ENCODE measurements at regions not wholly inside any gene's neighbourhood (a gene's known extent, or its start where the extent isn't known, plus 50 kb on each side); places are given as distances from the start of the nearest gene placed in this dataset.

- no TSS peak for BruUV-seq (replicated peaks)
- DNase-seq (ENCODE audit: extremely low read depth in 1 of 4, low spot score in 3 of 4) (peak in 1 of 4 experiments; percentile 1), ATAC-seq (no peak), FAIRE-seq (no peak)
- Histone ChIP-seq H3K4me1 (replicated peaks in 1 of 2; ENCODE audit: control insufficient read depth in 2 of 2, insufficient read depth in 2 of 2, low read length in 2 of 2) (no peaks in the 10 kb centered on the region), H3K9me3 (replicated peaks; ENCODE audit: control insufficient read depth, insufficient read depth, low read depth, low read length) (no peaks in the 10 kb centered on the region; the same call in 1 of the 2 replicates), H3K9me1 (ENCODE audit: control insufficient read depth, insufficient read depth, low read length) (no peaks in the 10 kb centered on the region), H3K9ac (ENCODE audit: insufficient read depth in 1 of 2, low read depth in 2 of 2, low read length in 2 of 2) (no peak overlapping the region), H3K36me3 (ENCODE audit: control insufficient read depth, insufficient read depth, low read length) (no peaks in the 10 kb centered on the region), H3K79me2 (ENCODE audit: control insufficient read depth, insufficient read depth, low read length) (no peaks in the 10 kb centered on the region), H3K27ac (ENCODE audit: extremely low read depth, low read depth, low read length) (no peak overlapping the region), H4K20me1 (replicated peaks; ENCODE audit: control insufficient read depth, insufficient read depth, low read length) (no peaks in the 10 kb centered on the region), H2AFZ (ENCODE audit: low read depth, low read length) (no peak overlapping the region), H3K4me3 (no peak overlapping the region), H3K27me3 (ENCODE audit: control insufficient read depth in 2 of 2, insufficient read depth in 2 of 2, low read length in 2 of 2) (no peaks in the 10 kb centered on the region), H3K4me2 (ENCODE audit: insufficient read depth, low read length) (no peak overlapping the region)
- POLR2A ChIA-PET = no interaction called here
- CTCF ChIA-PET (ENCODE audit: low intra/inter-chr PET ratio) = no interaction called here
- intact Hi-C loops (cut with micrococcal nuclease) = no loop called here
- in situ Hi-C loops (cut with MboI) = no loop called here
- no peak for TF ChIP-seq ARNT (IDR thresholded peaks at IDR 0.05)
- TF ChIP-seq ZNF586 (CRISPR knock-in tag; conservative IDR thresholded peaks at IDR 0.05) = no peak
- TF ChIP-seq SMAD2 (IDR thresholded peaks at IDR 0.05; ENCODE audit: low read depth, low read length) = no peak
- no peak for TF ChIP-seq ETS1 (conservative IDR thresholded peaks at IDR 0.05; ENCODE audit: control insufficient read depth, low read depth, low read length)
- no peak for TF ChIP-seq ZNF644 (tag; IDR thresholded peaks at IDR 0.05; ENCODE audit: low read depth)
- no peak for TF ChIP-seq MBD2 (IDR thresholded peaks at IDR 0.05; ENCODE audit: borderline replicate concordance, low read depth)
- TF ChIP-seq DMBX1 (CRISPR knock-in tag; IDR thresholded peaks at IDR 0.05; ENCODE audit: borderline replicate concordance) = no peak
- no peak for TF ChIP-seq POLR2H (tag; IDR thresholded peaks at IDR 0.05; ENCODE audit: low read depth)
- no peak for TF ChIP-seq THRAP3 (IDR thresholded peaks at IDR 0.05; ENCODE audit: borderline replicate concordance)
- TF ChIP-seq MTA2 (IDR thresholded peaks at IDR 0.05; ENCODE audit: low read depth) = no peak
- no peak for TF ChIP-seq BACH1 (tag; IDR thresholded peaks at IDR 0.05)
- no peak for TF ChIP-seq SIN3B (IDR thresholded peaks at IDR 0.05; ENCODE audit: low read depth)
- no peak for TF ChIP-seq ZNF512 (tag; IDR thresholded peaks at IDR 0.05)
- no peak for TF ChIP-seq ZBTB12 (CRISPR knock-in tag; IDR thresholded peaks at IDR 0.05)
- no peak for TF ChIP-seq ZNF197 (CRISPR knock-in tag; IDR thresholded peaks at IDR 0.05; ENCODE audit: low read depth)
- TF ChIP-seq ZBTB9 (CRISPR knock-in tag; IDR thresholded peaks at IDR 0.05) = no peak
- TF ChIP-seq PURB (CRISPR knock-in tag; IDR thresholded peaks at IDR 0.05; ENCODE audit: low read depth) = no peak
- no peak for TF ChIP-seq TOE1 (IDR thresholded peaks at IDR 0.05; ENCODE audit: borderline replicate concordance)
- no peak for TF ChIP-seq TOE1 (CRISPR knock-in tag; IDR thresholded peaks at IDR 0.05; ENCODE audit: borderline replicate concordance, low read depth)
- no peak for TF ChIP-seq DDX20 (tag; IDR thresholded peaks at IDR 0.05; ENCODE audit: low read depth)
- 0% methylated on average over 4 of the region's 4 CpGs for WGBS (ENCODE audit: insufficient coverage, low coverage, missing lambda C conversion rate)
Measured at GRCh38 chr2:122519366-122519765, 763.9 kb downstream of the TSN start.
